ENCODE measurements at regions not wholly inside any gene's neighbourhood (a gene's known extent, or its start where the extent isn't known, plus 50 kb on each side); places are given as distances from the start of the nearest gene placed in this dataset.

GRCh38 chr4:54571293-54572151, 86.2 kb upstream of the KIT start (continued):
- TF ChIP-seq CLOCK (CRISPR knock-in tag; IDR thresholded peaks at IDR 0.05; ENCODE audit: borderline replicate concordance) (0 out of 2 replicates have a peak, but pooled peaks have one; percentile 53), RBM22 (IDR thresholded peaks at IDR 0.05; ENCODE audit: low read depth, low read length, poor library complexity, severe bottlenecking) (no peak), ZNF318 (IDR thresholded peaks at IDR 0.05; ENCODE audit: borderline replicate concordance in 1 of 2, low read depth in 1 of 2) (peak in 1 of 2 experiments; percentile 53; a peak in 1 of 4 replicates), ETV6 (IDR thresholded peaks at IDR 0.05; ENCODE audit: borderline replicate concordance in 1 of 2, low read depth in 2 of 2, low read length in 1 of 2) (0 out of 4 replicates have a peak, but pooled peaks of 1 of the 2 experiments have one; percentile 75), ETV6 (CRISPR knock-in tag; IDR thresholded peaks at IDR 0.05; ENCODE audit: borderline replicate concordance) (no peak), ZMIZ1 (IDR thresholded peaks at IDR 0.05; ENCODE audit: low read depth in 2 of 2, low read length in 2 of 2) (peak in 1 of 2 experiments; percentile 94; a peak in 2 of 4 replicates), TCF7L2 (IDR thresholded peaks at IDR 0.05; ENCODE audit: low read depth, low read length) (no peak), RFX1 (IDR thresholded peaks at IDR 0.05) (no peak), SMARCC2 (IDR thresholded peaks at IDR 0.05; ENCODE audit: low read depth) (peak; percentile 90)
